Transverse colon (tissue), 4 donors: ENCODE measurements at regions not wholly inside any gene's neighbourhood (a gene's known extent, or its start where the extent isn't known, plus 50 kb on each side); places are given as distances from the start of the nearest gene placed in this dataset.

ENCODE experiments used
- DNase-seq: peaks from one replicate; pipeline ENCODE4 v3.0.0-alpha.2; 2019
- H3K27ac ChIP-seq, 4 donors: fragments of 200-600 bp; sonication (generic); 2 replicates each; pipeline ENCODE4 v1.5.1; 2016 to 2018; ENCODE audit warnings: inconsistent platforms in 4 of 4
- H3K27me3 ChIP-seq: fragments of 200-600 bp; sonication (generic); 2 replicates; pipeline ENCODE4 v1.5.1; 2017; ENCODE audit warnings: inconsistent platforms
- H3K36me3 ChIP-seq, 4 donors: fragments of 200-600 bp; sonication (generic); 2 replicates each; pipeline ENCODE4 v1.5.1; 2017 to 2019; ENCODE audit warnings: inconsistent platforms in 4 of 4
- H3K4me1 ChIP-seq, 4 donors: fragments of 200-600 bp; sonication (generic); 2 replicates each; pipeline ENCODE4 v1.5.1; 2017 to 2020; ENCODE audit warnings: inconsistent platforms in 4 of 4
- H3K4me3 ChIP-seq, 4 donors: fragments of 200-600 bp; sonication (generic); 1 replicate in 1 of 4; 2 replicates in 3 of 4; pipeline versions ENCODE4 v1.5.1 to v1.6.1; 2017 to 2019; ENCODE audit warnings: inconsistent platforms in 4 of 4
- H3K9me3 ChIP-seq, 2 donors: fragments of 200-600 bp; sonication (generic); 2 replicates each; pipeline ENCODE4 v1.5.1; 2017 to 2019; ENCODE audit warnings: inconsistent platforms in 2 of 2
- CTCF ChIP-seq, 5 experiments: fragments of 200-600 bp in 3 of 5; fragments of 450-650 bp in 2 of 5; sonication (generic) in 3 of 5; IDR thresholded peaks; 1 replicate in 2 of 5; 2 replicates in 3 of 5; pipeline ENCODE4 v1.5.1; 2016 to 2017; ENCODE audit warnings: antibody characterized with exemption in 5 of 5, inconsistent platforms in 3 of 5, mild to moderate bottlenecking in 2 of 5, moderate library complexity in 1 of 5
- EP300 ChIP-seq: sonication (generic); formaldehyde crosslinking; IDR thresholded peaks from one replicate; pipeline ENCODE4 v1.6.1; 2017; ENCODE audit warnings: antibody characterized with exemption, low read depth
- POLR2A ChIP-seq: fragments of 450-650 bp; IDR thresholded peaks from one replicate; pipeline ENCODE4 v1.6.1; 2016; ENCODE audit warnings: antibody characterized with exemption, mild to moderate bottlenecking, moderate library complexity
- POLR2AphosphoS5 ChIP-seq, 3 donors: sonication (generic); formaldehyde crosslinking; IDR thresholded peaks; one replicate each; pipeline ENCODE4 v1.6.1; 2016; ENCODE audit warnings: antibody characterized with exemption in 3 of 3
- WGBS, 2 donors: methylation state at CpG; one replicate each; pipeline ENCODE4 v1.1.5; 2018; ENCODE audit warnings: low coverage in 1 of 2; 5-methylcytosine and 5-hydroxymethylcytosine counted together
- in situ Hi-C, 4 donors: fragments of 200-750 bp; cut with MboI; loops; one replicate each; pipeline versions ENCODE4 v1.15.0 to v1.15.1; 2017; ENCODE audit warnings: low sequenced_read_pairs in 3 of 4, low pct_ligation_motif_present in 1 of 4, low pct_unique_long_range_greater_than_20kb in 1 of 4
- intact Hi-C: fragments of 100-400 bp; cut with DNase I; formaldehyde crosslinking; loops from one replicate; pipeline ENCODE4 v1.15.1; 2023; ENCODE audit warnings: low total_unique reads

GRCh38 chrX:115702982-115703381 lies 142.0 kb downstream of the PLS3 start:
- no peak overlapping the region for H3K27ac ChIP-seq
- H3K36me3 ChIP-seq, result no peaks in the 10 kb centered on the region
- no peak overlapping the region for H3K4me3 ChIP-seq
- WGBS, 2 donors, result 86% methylated on average over 5 of the region's 5 CpGs; no CpG with 5 or more reads in 1 of the 2 donors
- intact Hi-C loops, result no loop called here
- TF ChIP-seq POLR2A (no peak), POLR2AphosphoS5 (IDR thresholded peaks at IDR 0.05) (no peak), EP300 (no peak), CTCF (IDR thresholded peaks at IDR 0.05) (no peak)
- no peak for DNase-seq
- H3K4me1 ChIP-seq, result no peaks in the 10 kb centered on the region
- no peaks in the 10 kb centered on the region for H3K27me3 ChIP-seq
- no peaks in the 10 kb centered on the region for H3K9me3 ChIP-seq
- in situ Hi-C loops, result no loop called here

- Histone ChIP-seq H3K4me1 (no peaks in the 10 kb centered on the region), H3K36me3 (no peaks in the 10 kb centered on the region), H3K4me3 (no peak overlapping the region), H3K27me3 (no peaks in the 10 kb centered on the region), H3K9me3 (no peaks in the 10 kb centered on the region), H3K27ac (no peak overlapping the region)
- in situ Hi-C loops, result no loop called here
- no peak for DNase-seq
- intact Hi-C loops, result no loop called here
- TF ChIP-seq POLR2A (no peak), POLR2AphosphoS5 (IDR thresholded peaks at IDR 0.05) (no peak), CTCF (IDR thresholded peaks at IDR 0.05) (no peak), EP300 (no peak)
Observed at GRCh38 chrX:115709039-115709438, 148.1 kb downstream of the PLS3 start.

- Histone ChIP-seq H3K36me3 (no peaks in the 10 kb centered on the region), H3K27me3 (no peaks in the 10 kb centered on the region), H3K4me3 (no peak overlapping the region), H3K27ac (no peak overlapping the region), H3K9me3 (no peaks in the 10 kb centered on the region), H3K4me1 (no peaks in the 10 kb centered on the region)
- intact Hi-C loops, result no loop called here
- TF ChIP-seq EP300, result no peak
- no peak for TF ChIP-seq CTCF (IDR thresholded peaks at IDR 0.05)
- TF ChIP-seq POLR2AphosphoS5 (IDR thresholded peaks at IDR 0.05), result no peak
- TF ChIP-seq POLR2A, result no peak
- in situ Hi-C loops, result no loop called here
- 79% methylated on average over 1 of the region's 1 CpG; no CpG with 5 or more reads in 1 of the 2 donors for WGBS, 2 donors
- DNase-seq, result no peak
Observed at GRCh38 chrX:115712484-115712883, 151.5 kb downstream of the PLS3 start.

DNA sequence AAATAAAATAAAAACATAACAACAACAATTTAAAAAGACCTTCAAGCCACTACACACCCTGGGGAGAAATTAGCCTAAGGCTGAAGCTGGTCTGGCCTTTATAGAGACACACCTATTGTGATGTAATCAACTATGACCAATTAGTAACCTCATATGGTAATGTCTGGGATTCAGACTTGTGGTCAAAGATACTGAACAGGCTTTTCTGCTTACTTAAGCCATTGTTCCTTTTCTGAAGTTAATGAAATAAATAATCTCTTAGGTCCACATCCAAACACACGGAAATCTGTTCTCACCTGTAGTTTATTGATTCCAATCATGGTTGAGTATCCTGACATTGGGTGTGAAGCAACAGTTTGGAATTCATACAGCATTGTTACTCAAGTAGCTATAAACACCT lies 152.5 kb downstream of the PLS3 start:
- WGBS, 2 donors, result 37% methylated on average over 1 of the region's 1 CpG; no CpG with 5 or more reads in 1 of the 2 donors
- in situ Hi-C loops, result no loop called here
- TF ChIP-seq CTCF (IDR thresholded peaks at IDR 0.05) (no peak), POLR2A (no peak), EP300 (no peak), POLR2AphosphoS5 (IDR thresholded peaks at IDR 0.05) (no peak)
- intact Hi-C loops, result no loop called here
- Histone ChIP-seq H3K27me3 (no peaks in the 10 kb centered on the region), H3K4me3 (no peak overlapping the region), H3K27ac (no peak overlapping the region), H3K36me3 (no peaks in the 10 kb centered on the region), H3K4me1 (no peaks in the 10 kb centered on the region), H3K9me3 (no peaks in the 10 kb centered on the region)
- DNase-seq, result no peak
